WI38 (cell line): ENCODE measurements at regions not wholly inside any gene's neighbourhood (a gene's known extent, or its start where the extent isn't known, plus 50 kb on each side); places are given as distances from the start of the nearest gene placed in this dataset.
"Not testable (repeated sequence)": the region's sequence is repeated elsewhere in the genome, so short reads cannot be mapped to it uniquely, and the experiment has no call there.

Experiments used
- H3K4me3 ChIP-seq: 2 replicates; pipeline ENCODE4 v1.5.1; 2011; ENCODE audit warnings: low read depth, mild to moderate bottlenecking, control low read depth, low read length
- CTCF ChIP-seq: IDR thresholded peaks from 2 replicates; pipeline ENCODE4 v1.5.1; 2012; ENCODE audit warnings: low read depth, mild to moderate bottlenecking, control low read depth, low read length

GRCh38 chr6:74603322-74604076, 602.4 kb downstream of the COL12A1 start:
- no peak overlapping the region for H3K4me3 ChIP-seq
- no peak for TF ChIP-seq CTCF

DNA sequence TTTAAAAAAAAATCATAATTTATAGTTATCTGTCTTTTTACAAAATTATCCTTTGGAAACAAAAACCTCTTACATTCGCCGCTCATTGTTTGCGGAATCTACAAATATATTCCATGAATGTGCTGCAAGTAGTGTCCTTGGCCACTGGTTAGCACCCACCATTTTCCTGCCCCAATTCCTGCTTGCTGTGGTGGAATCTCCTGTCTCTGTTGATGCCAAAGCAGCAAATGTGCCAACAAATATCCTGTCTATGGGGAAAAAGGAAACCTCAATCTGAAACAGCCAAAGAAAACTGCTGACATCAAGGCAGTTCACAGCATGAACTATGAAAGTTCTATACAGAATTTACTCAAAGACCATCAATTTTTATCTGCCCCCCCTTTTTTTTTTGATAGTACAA, 603.6 kb downstream of the COL12A1 start:
- no peak overlapping the region for H3K4me3 ChIP-seq
- no peak for TF ChIP-seq CTCF

DNA sequence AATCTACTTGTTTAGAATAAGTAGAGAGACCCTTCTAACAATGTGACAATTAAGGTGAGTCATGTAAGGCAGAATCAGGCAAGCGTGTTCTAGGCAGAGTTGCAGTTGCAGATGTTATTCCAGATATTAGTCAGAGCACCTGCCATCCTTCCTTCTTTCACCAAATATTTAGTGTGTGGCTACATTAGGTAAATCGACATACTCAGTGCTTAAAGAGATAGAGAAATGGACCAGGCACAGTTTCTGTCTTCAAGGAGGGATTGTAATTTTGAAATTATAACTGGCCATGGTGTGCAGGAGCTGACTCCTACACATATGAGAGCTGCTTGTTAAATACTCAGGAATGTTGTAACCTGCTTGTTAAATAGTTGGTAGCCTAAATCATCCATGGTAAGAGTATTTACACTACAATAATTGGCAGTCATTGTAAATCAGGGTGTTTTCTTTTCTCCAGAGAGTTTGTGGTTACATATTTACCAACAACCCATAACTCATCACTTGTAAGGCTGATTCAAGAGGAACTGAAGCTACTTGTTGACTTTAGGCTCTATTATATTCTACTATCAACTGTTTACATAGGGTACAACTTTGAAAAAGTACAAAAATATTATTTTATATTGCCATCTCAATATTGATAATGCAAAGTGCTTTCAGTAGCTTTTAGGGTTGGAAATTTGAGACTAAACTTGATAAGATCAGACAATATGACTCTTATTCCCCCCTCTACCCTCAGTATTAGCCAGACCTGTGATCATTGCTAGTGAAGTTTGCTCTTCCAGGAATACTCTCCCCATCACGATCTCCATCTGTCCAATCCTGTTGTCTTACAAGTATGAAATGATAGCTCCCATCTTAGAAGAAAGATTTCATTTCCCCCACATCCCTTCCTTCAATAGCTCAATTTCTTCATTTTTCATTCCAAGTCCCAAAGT, 607.1 kb downstream of the COL12A1 start:
- no peak overlapping the region for H3K4me3 ChIP-seq
- no peak for TF ChIP-seq CTCF

DNA sequence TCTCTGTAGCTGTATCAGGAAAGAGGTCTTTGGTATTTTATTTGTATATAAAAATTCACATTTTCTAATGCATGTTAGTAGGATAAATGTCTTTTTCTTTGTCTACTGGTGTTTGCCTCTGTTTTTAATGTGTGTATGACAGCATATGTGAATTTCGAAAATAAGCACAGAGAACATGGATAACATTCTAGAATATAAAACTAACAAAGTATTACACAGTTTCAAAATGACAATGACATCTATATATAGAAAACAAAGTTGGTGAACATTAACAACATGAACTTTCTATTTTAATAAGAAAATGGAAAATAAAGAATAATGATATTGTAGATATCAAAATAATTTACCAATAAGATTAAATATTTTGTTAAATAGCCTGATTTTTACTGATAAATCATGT, 608.0 kb downstream of the COL12A1 start:
- no peak overlapping the region for H3K4me3 ChIP-seq
- TF ChIP-seq CTCF = no peak

- H3K4me3 ChIP-seq = no peak overlapping the region
- TF ChIP-seq CTCF = no peak
Measured at GRCh38 chr6:74597266-74597665, 608.6 kb downstream of the COL12A1 start.

DNA sequence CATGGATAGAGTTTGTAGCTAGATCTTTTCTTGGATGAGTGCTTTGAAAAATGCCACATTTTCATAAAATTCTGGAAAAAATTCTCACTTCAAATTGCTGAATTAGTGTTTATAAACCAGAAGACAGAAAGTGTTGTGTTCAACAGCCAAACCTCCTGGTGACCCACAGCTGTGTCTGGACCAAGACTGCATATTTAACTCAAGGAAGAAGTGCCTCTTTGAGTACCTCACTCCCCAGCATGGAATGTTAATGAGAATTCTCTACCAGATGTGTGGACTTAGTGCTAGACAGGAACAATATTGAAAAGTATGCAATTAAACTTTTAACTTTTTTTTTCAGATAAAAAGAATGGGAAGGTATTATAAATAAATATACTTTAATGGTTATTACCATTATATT, 609.3 kb downstream of the COL12A1 start:
- no peak for TF ChIP-seq CTCF

DNA sequence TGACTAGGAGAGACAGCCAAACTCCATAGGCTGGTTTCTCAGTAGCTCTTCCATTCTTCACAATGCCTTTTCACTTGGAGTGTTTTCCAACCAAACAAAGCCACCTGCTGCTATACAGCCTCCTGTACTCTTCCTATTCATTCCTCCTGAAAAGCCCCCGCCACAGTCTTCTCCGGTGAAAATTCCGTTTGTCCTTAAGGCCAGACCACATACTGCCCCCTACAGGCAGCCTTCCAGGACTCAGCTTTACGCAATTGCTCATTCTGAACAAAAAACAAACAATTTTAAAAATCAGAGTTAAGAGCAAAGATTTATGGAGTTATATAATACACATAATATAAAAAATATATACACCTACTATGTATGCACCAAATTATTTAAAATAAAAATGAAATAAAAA, 611.5 kb downstream of the COL12A1 start:
- H3K4me3 ChIP-seq = not testable (repeated sequence)

More for the DNA sequence above, 609.3 kb downstream of the COL12A1 start:
- H3K4me3 ChIP-seq = no peak overlapping the region
